ENCODE measurements at regions not wholly inside any gene's neighbourhood (a gene's known extent, or its start where the extent isn't known, plus 50 kb on each side); places are given as distances from the start of the nearest gene placed in this dataset.

DNA sequence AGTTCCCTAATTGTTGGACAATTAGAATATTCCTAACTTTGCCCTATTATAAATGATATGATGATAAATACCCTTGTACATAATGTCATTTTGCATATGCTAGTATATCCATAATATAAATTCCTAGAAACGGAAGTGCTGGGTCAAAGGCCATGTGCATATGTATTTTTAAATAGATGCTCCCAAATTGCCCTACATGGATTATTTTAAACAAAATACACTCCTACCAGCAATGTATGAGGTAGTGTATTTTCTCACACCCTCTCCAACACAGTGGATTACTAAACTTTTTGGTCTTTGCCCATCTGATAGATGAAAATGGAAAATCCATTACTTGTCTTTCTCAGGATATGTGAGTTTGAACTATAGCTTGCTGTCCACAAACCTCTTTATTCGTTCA, 385.1 kb upstream of the JARID2 start (continued):
- TF ChIP-seq, protein P1, sequence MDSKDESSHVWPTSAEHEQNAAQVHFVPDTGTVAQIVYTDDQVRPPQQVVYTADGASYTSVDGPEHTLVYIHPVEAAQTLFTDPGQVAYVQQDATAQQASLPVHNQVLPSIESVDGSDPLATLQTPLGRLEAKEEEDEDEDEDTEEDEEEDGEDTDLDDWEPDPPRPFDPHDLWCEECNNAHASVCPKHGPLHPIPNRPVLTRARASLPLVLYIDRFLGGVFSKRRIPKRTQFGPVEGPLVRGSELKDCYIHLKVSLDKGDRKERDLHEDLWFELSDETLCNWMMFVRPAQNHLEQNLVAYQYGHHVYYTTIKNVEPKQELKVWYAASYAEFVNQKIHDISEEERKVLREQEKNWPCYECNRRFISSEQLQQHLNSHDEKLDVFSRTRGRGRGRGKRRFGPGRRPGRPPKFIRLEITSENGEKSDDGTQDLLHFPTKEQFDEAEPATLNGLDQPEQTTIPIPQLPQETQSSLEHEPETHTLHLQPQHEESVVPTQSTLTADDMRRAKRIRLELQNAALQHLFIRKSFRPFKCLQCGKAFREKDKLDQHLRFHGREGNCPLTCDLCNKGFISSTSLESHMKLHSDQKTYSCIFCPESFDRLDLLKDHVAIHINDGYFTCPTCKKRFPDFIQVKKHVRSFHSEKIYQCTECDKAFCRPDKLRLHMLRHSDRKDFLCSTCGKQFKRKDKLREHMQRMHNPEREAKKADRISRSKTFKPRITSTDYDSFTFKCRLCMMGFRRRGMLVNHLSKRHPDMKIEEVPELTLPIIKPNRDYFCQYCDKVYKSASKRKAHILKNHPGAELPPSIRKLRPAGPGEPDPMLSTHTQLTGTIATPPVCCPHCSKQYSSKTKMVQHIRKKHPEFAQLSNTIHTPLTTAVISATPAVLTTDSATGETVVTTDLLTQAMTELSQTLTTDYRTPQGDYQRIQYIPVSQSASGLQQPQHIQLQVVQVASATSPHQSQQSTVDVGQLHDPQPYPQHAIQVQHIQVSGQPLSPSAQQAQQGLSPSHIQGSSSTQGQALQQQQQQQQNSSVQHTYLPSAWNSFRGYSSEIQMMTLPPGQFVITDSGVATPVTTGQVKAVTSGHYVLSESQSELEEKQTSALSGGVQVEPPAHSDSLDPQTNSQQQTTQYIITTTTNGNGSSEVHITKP (tag by site-specific recombination; IDR thresholded peaks at IDR 0.05) = no peak

DNA sequence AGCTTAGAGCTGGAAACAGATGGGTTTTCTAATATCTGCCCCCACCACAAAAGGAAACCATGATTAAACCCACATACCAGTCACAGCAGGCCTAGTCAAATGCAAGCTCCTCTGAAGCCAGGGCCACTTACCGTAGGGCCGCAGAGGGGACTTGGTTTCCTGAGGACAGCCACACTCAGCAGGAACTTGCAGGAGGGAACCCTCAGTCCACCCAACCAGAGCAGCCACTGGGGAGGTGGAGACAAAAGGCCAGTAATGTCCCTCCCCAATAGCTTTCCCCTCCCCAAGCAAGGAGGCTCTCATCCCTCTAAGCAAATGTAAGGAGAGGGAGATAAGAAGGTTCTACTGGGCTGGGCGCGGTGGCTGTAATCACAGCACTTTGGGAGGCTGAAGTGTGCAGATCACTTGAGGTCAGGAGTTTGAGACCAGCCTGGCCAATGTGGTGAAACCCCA, 384.4 kb upstream of the JARID2 start:
- POLR2A ChIA-PET = no interaction called here
- no peaks in the 10 kb centered on the region for H3K9me3 ChIP-seq (ENCODE audit: control insufficient read depth, insufficient read depth, low read depth, low read length)
- H3K36me3 ChIP-seq (ENCODE audit: control insufficient read depth in 2 of 2, insufficient read depth in 1 of 2, low read length in 2 of 2) = no peaks in the 10 kb centered on the region
- CTCF ChIA-PET = no interaction called here
- no peak overlapping the region for H3K4me3 ChIP-seq (ENCODE audit: low read depth, low read length)
- H3K4me1 ChIP-seq (ENCODE audit: control insufficient read depth, insufficient read depth, low read length) = no peaks in the 10 kb centered on the region
- H3K27ac ChIP-seq (ENCODE audit: extremely low read depth, low read depth, low read length) = no peak overlapping the region
- no peak for TF ChIP-seq ZNF596 (tag by site-specific recombination; IDR thresholded peaks at IDR 0.05)
- TF ChIP-seq ZNF426 (tag by site-specific recombination; IDR thresholded peaks at IDR 0.05) = no peak
- TF ChIP-seq, protein P2, sequence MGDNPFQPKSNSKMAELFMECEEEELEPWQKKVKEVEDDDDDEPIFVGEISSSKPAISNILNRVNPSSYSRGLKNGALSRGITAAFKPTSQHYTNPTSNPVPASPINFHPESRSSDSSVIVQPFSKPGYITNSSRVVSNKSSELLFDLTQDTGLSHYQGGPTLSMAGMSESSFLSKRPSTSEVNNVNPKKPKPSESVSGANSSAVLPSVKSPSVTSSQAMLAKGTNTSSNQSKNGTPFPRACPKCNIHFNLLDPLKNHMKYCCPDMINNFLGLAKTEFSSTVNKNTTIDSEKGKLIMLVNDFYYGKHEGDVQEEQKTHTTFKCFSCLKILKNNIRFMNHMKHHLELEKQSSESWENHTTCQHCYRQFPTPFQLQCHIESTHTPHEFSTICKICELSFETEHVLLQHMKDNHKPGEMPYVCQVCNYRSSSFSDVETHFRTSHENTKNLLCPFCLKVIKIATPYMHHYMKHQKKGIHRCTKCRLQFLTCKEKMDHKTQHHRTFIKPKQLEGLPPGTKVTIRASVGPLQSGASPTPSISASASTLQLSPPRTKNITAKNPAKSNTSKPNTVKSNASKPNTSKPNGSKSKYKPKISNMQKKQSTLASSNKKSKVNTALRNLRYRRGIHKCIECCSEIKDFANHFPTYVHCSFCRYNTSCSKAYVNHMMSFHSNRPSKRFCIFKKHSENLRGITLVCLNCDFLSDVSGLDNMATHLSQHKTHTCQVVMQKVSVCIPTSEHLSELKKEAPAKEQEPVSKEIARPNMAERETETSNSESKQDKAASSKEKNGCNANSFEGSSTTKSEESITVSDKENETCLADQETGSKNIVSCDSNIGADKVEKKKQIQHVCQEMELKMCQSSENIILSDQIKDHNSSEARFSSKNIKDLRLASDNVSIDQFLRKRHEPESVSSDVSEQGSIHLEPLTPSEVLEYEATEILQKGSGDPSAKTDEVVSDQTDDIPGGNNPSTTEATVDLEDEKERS (tag by site-specific recombination; IDR thresholded peaks at IDR 0.05) = no peak
- TF ChIP-seq ZNF660 (tag by site-specific recombination; IDR thresholded peaks at IDR 0.05) = no peak
- TF ChIP-seq KLF8 (tag by site-specific recombination; IDR thresholded peaks at IDR 0.05) = no peak
- no peak for TF ChIP-seq HOXA7 (CRISPR knock-in tag; IDR thresholded peaks at IDR 0.05; ENCODE audit: borderline replicate concordance)

DNA sequence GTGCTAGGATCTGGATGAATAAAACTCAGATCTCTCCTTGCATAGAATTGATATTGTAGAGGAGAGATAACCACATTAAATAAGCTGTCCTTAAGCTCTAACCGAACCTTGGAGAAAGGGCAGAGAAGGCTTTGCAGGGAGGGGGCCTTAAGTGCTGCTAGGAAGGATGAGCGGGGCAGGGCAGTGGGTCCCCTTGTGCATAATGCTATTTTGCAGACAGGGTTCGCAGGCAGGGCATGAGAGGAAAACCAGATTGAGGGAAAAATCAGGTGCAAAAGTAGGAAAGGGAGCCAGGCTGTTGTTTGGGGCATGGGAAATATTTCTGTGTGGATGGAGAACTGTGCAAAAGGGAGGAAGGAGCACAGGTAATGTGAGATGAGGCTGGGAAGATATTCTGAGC, 383.0 kb upstream of the JARID2 start:
- no peaks in the 10 kb centered on the region for H3K4me1 ChIP-seq (ENCODE audit: control insufficient read depth, insufficient read depth, low read length)
- H3K27ac ChIP-seq (ENCODE audit: extremely low read depth, low read depth, low read length) = no peak overlapping the region
- no peaks in the 10 kb centered on the region for H3K9me3 ChIP-seq (ENCODE audit: control insufficient read depth, insufficient read depth, low read depth, low read length)
- TF ChIP-seq ZNF23 (tag by site-specific recombination; IDR thresholded peaks at IDR 0.05; ENCODE audit: borderline replicate concordance) = no peak
- TF ChIP-seq, protein P3, sequence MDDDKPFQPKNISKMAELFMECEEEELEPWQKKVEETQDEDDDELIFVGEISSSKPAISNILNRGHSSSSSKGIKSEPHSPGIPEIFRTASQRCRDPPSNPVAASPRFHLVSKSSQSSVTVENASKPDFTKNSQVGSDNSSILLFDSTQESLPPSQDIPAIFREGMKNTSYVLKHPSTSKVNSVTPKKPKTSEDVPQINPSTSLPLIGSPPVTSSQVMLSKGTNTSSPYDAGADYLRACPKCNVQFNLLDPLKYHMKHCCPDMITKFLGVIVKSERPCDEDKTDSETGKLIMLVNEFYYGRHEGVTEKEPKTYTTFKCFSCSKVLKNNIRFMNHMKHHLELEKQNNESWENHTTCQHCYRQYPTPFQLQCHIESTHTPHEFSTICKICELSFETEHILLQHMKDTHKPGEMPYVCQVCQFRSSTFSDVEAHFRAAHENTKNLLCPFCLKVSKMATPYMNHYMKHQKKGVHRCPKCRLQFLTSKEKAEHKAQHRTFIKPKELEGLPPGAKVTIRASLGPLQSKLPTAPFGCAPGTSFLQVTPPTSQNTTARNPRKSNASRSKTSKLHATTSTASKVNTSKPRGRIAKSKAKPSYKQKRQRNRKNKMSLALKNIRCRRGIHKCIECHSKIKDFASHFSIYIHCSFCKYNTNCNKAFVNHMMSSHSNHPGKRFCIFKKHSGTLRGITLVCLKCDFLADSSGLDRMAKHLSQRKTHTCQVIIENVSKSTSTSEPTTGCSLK (tag by site-specific recombination; IDR thresholded peaks at IDR 0.05) = no peak
- no peak for TF ChIP-seq ZNF292 (tag by site-specific recombination; IDR thresholded peaks at IDR 0.05; ENCODE audit: borderline replicate concordance, low read depth)
- TF ChIP-seq ZNF335 (tag by site-specific recombination; conservative IDR thresholded peaks at IDR 0.05) = no peak
- no peak for TF ChIP-seq ZNF660 (tag by site-specific recombination; IDR thresholded peaks at IDR 0.05)
- TF ChIP-seq ZBTB20 (tag by site-specific recombination; IDR thresholded peaks at IDR 0.05) = no peak
- TF ChIP-seq, protein P4, sequence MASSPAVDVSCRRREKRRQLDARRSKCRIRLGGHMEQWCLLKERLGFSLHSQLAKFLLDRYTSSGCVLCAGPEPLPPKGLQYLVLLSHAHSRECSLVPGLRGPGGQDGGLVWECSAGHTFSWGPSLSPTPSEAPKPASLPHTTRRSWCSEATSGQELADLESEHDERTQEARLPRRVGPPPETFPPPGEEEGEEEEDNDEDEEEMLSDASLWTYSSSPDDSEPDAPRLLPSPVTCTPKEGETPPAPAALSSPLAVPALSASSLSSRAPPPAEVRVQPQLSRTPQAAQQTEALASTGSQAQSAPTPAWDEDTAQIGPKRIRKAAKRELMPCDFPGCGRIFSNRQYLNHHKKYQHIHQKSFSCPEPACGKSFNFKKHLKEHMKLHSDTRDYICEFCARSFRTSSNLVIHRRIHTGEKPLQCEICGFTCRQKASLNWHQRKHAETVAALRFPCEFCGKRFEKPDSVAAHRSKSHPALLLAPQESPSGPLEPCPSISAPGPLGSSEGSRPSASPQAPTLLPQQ (tag by site-specific recombination; IDR thresholded peaks at IDR 0.05) = no peak
- no peak for TF ChIP-seq ZNF10 (tag by site-specific recombination; IDR thresholded peaks at IDR 0.05)
- TF ChIP-seq ZSCAN16 (tag by site-specific recombination; IDR thresholded peaks at IDR 0.05) = no peak
- no peak for TF ChIP-seq ZNF341 (tag by site-specific recombination; IDR thresholded peaks at IDR 0.05; ENCODE audit: low read depth)
- no peak for TF ChIP-seq ZNF549 (tag by site-specific recombination; IDR thresholded peaks at IDR 0.05)
- ChIA-PET POLR2A (no interaction called here), CTCF (interaction anchor here (0.6 to 0.7 kb wide), 4 partner anchors 15 to 1802 kb away, joined by 3 to 4 read pairs (median 4); no protein-coding TSS in a partner anchor)
- no peaks in the 10 kb centered on the region for H3K36me3 ChIP-seq (ENCODE audit: control insufficient read depth in 2 of 2, insufficient read depth in 1 of 2, low read length in 2 of 2)
- H3K4me3 ChIP-seq (ENCODE audit: low read depth, low read length) = no peak overlapping the region
